Testis (tissue), 2 donors: ENCODE measurements at regions not wholly inside any gene's neighbourhood (a gene's known extent, or its start where the extent isn't known, plus 50 kb on each side); places are given as distances from the start of the nearest gene placed in this dataset.

Experiments used
- POLR2A ChIP-seq: fragments of 450-650 bp; IDR thresholded peaks from one replicate; pipeline ENCODE4 v1.6.1; 2017; ENCODE audit warnings: antibody characterized with exemption, mild to moderate bottlenecking, moderate library complexity
- TF ChIP-seq, protein P1 (sequence below), 3 experiments: fragments of 450-650 bp in 2 of 3; fragments of 200-600 bp in 1 of 3; sonication (generic) in 1 of 3; IDR thresholded peaks; one replicate each; pipeline ENCODE4 v1.5.1; 2016 to 2019; ENCODE audit warnings: antibody characterized with exemption in 3 of 3, mild to moderate bottlenecking in 2 of 3, moderate library complexity in 1 of 3

DNA sequence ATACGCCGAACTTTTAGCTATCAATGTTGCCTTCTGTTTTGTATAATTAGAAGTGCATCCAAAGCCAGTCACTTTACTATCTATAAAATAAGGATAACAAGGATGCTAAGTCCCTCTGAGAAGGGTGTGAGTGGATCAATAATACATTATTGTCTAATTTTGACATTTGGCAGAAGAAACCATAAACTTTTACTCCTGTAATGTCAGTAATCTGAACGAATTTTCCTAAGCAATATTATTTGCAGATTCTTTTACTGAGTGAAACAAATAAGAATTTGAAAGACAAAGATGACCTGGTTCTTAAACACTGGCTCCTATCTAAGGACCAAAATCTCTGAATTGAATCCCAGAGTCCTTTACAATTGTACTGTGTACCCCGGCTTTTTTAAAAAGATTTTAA, 126.6 kb upstream of the TMEM161B start:
- TF ChIP-seq, protein P1, sequence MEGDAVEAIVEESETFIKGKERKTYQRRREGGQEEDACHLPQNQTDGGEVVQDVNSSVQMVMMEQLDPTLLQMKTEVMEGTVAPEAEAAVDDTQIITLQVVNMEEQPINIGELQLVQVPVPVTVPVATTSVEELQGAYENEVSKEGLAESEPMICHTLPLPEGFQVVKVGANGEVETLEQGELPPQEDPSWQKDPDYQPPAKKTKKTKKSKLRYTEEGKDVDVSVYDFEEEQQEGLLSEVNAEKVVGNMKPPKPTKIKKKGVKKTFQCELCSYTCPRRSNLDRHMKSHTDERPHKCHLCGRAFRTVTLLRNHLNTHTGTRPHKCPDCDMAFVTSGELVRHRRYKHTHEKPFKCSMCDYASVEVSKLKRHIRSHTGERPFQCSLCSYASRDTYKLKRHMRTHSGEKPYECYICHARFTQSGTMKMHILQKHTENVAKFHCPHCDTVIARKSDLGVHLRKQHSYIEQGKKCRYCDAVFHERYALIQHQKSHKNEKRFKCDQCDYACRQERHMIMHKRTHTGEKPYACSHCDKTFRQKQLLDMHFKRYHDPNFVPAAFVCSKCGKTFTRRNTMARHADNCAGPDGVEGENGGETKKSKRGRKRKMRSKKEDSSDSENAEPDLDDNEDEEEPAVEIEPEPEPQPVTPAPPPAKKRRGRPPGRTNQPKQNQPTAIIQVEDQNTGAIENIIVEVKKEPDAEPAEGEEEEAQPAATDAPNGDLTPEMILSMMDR (IDR thresholded peaks at IDR 0.05) = no peak
- TF ChIP-seq POLR2A = no peak
